ENCODE measurements at regions not wholly inside any gene's neighbourhood (a gene's known extent, or its start where the extent isn't known, plus 50 kb on each side); places are given as distances from the start of the nearest gene placed in this dataset.

GRCh38 chr3:64408770-64409169 is 183.5 kb upstream of the PRICKLE2 start:
- TF ChIP-seq POLR2A (IDR thresholded peaks at IDR 0.05) (no peak), CTCF (IDR thresholded peaks at IDR 0.05) (no peak)

All from tibial nerve (tissue), 3 donors.